ENCODE measurements at regions not wholly inside any gene's neighbourhood (a gene's known extent, or its start where the extent isn't known, plus 50 kb on each side); places are given as distances from the start of the nearest gene placed in this dataset.

DNA sequence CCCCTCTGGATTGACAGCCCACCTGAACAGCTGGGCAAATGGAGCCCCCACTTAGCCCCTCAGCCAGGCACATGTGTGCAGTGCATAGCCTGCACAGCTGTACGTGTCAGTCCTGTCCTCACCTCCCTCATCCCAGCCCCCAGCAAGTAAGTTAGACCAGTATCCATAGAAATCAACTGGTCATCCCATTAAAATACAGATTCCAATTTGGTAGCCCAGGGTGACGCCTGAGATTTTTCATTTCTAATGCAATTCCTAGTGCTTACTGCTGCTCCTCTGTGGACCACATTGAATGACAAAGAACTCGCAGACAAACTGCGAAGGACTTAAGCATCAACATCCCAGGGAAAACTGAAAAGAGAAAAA lies 99.0 kb upstream of the GJB5 start:
- no peak for DNase-seq (ENCODE audit: low read depth)

- DNase-seq (ENCODE audit: low read depth): no peak
Measured at GRCh38 chr1:34656299-34656698, 98.5 kb upstream of the GJB5 start.

GRCh38 chr1:34656731-34657130 lies 98.1 kb upstream of the GJB5 start:
- no peak for DNase-seq (ENCODE audit: low read depth)

DNA sequence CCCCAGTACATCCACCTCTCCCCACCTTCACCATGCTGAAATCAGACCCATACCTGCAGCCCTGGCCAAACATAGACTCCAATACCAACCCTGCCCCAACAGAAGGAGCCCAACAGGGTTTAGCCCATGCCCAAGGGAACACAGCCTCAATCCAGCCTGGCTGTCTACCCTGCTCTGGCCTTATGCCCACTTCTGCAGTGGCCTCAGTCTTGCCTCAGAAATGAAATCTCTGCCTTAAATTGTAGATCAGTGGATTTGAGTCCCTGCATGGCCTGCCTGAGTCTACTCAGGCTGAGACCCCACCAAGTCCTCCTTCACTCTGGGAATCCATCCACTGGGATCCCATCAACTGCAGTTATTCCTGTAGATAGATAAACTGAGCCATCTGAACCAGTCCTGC lies 97.6 kb upstream of the GJB5 start:
- no peak for DNase-seq (ENCODE audit: low read depth)

DNA sequence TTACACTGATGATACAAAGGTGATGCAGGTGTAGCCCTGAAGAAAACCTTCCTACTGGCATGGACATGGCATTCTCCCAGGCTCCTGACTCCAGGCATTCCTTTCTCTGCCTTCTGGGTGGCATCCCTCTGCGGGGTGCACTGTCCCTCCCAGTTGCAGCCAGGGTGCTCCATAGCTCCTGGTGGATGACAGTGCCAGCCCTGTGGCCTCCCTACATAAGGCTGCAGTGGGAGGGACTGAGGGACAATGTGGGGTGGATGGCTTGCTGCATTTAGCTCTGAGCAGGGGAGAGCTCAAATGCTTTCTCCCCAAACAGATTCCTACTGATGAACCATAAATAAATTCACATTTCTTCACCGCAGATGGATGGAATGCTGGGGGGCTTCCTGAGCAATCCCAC lies 97.0 kb upstream of the GJB5 start:
- DNase-seq (ENCODE audit: low read depth): no peak

GRCh38 chr1:34663031-34663430 lies 91.8 kb upstream of the GJB5 start:
- DNase-seq (ENCODE audit: low read depth): no peak

- no peak for DNase-seq (ENCODE audit: low read depth)
Measured at GRCh38 chr1:34668063-34668462, 86.8 kb upstream of the GJB5 start.

DNA sequence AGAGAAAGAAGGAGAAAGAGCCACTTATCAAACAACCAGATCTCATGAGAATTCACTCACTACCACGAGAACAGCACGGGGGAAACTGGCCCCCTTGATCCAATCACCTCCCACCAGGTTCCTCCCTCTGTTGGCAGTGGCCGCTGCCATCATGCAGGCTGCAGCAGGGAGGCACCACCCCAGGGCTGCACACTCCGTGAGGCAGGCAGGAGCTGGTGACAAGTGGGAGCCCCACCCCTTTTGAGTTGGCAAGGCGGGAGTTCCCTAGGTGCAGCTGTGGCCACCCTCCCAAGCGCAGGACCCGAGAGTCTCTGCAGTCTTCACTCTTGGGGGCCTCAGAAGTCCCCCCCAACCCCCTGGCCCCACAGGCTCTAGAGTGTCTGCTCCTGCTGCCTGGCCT lies 83.9 kb upstream of the GJB5 start:
- DNase-seq (ENCODE audit: low read depth): no peak

DNA sequence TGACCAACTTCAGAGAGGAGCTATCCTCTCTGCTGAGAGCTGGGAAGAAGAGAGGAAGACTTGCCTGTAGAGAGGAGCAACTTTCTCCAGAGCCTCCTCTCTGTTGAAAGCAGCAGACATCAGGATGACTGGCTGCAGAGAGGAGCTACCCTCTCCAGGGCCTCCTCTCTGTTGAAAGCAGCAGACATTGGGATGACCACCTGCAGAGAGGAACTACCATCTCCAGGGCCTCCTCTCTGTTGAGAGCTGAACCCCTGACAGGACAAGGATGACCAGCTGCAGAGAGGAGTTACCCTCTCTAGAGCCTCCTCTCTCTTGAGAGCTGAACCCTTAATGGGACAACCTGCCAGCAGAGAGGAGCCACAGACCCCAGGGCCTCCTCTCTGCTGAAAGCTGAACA lies 83.0 kb upstream of the GJB5 start:
- DNase-seq (ENCODE audit: low read depth): no peak

GRCh38 chr1:34681480-34682451 lies 73.1 kb upstream of the GJB5 start:
- no peak for DNase-seq (ENCODE audit: low read depth)

DNA sequence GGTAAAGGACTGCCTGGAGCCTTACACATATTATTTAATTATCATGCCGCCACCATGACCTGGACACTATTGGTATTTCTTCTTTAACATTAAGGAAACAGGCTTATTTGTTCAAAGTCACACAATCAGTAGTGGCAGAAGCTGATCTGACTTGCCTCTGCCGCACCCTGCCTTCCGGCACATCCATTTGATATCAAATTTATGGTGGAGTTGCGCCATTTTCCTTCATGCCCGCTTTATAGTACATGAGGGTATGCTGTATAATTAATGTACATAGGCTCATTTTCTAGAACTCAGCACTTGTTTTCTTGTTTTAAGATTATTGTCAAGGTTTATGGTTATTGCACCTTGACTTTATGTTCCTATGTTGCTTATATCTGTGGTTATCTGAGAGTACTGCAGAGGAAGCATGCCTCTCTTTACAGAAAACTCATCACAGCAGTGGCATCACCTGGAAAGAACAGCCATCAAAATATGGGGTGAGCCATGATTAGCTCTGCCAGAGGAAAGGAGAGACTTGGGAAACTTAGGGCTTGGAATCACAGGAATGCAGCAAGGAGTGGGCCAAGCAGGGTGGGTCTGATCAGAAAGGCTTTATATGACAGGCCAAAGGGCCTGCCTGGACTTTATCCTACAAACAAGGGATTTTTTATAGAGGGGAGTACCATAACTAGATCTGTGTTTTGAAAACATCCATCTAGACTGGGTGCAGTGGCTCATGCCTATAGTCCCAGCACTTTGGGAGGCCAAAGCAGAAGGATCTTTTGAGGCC lies 72.2 kb upstream of the GJB5 start:
- DNase-seq (ENCODE audit: low read depth): no peak

- no peak for DNase-seq (ENCODE audit: low read depth)
Measured at GRCh38 chr1:34683616-34684015, 71.2 kb upstream of the GJB5 start.

DNA sequence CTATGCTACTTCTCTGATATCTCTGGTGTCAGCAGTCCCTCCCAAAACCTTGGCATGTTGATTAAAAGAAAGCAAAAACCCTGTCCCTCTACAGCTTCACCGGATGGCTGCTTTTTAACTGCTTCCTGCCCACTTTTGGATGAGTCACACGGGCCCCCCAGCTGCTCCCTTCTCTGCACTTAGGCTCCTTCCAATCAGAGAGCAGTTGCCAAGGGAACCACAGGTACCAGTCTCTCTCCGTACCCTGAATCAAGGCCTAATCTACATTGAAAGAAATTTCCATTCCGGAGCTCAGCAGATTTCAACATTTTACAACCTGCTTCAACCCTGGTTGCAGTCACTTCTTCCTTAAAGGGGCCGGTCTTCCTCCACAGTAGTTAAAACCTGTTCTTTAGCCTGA lies 70.6 kb upstream of the GJB5 start:
- DNase-seq (ENCODE audit: low read depth): no peak

GRCh38 chr1:34685225-34685624 lies 69.6 kb upstream of the GJB5 start:
- DNase-seq (ENCODE audit: low read depth): no peak

DNA sequence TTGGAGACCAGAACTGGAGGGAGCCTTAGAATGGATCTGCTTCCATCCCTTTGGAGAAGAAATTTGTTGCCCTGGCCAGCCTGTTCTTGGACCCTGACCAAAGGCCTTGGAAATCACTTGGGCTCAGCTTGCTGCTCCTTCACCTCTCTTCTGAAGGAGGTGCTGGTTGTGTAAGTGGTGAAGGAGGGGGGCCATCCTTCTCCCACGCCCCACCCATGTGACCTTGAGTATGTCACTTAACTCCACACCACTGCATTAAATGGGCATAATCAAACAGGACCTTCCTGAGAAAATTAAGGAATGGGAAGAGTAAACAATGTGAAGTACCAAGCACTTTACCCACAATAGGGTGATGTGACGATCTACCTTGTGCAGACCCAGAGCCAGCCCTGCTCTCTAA lies 68.3 kb upstream of the GJB5 start:
- DNase-seq (ENCODE audit: low read depth): no peak

- DNase-seq (ENCODE audit: low read depth): no peak
Measured at GRCh38 chr1:34688006-34688741, 66.7 kb upstream of the GJB5 start.

DNA sequence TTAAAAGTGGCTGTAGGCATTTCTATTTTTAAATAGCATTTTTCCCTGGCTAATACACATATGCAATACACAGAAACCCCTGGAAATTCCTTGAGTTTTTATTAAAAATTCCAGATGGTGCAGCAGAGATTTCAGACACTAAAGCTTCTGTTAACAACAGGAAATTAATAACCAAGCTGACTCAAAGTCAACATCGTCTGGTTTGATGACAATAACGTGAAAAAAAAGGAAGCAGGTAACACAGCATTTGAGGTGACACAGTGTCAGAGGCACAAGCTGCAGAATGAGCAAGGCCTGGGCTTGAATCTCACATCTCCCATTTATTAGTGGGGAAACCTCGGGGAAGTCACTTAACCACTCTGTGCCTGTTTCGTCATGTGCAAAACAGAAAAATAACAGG lies 64.6 kb upstream of the GJB5 start:
- DNase-seq (ENCODE audit: low read depth): no peak

DNA sequence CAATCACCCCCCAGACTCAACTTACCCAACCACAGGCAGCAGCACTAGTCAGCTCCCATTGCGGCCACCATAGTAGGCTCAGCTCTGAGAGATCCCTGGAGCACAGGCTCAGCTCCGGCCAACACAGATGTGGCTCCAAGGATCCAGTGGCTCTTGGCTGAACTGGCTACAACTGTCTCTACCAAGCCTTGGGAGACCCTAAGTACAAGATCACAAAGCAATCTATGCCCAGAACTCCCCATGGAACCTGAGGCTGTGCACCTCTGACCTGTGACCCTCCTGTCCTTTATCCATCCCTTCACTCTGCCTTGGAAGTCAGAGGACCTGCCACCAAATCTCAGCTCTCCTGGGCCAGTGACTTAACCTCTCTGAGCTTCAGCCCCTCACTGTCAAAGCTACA lies 61.8 kb upstream of the GJB5 start:
- DNase-seq (ENCODE audit: low read depth): no peak

DNA sequence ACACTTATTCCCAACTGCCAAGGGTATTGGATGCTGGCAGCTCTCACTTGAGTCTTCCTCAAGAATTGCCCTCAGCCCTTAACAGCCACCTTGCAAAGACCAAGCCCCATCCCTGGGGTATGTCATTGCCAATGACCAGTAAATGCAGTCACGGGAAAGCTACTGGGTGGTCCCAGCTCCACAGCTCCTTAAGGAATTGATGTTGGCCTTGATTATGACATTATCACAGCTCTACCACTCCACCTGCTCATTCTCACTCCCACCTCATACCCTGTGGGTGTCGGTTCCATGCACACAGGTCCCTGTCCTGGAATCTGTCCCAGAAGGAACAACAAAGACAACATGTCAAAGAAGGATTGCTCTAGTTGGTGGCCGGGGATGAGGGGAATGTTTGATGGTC lies 60.5 kb upstream of the GJB5 start:
- DNase-seq (ENCODE audit: low read depth): no peak

DNA sequence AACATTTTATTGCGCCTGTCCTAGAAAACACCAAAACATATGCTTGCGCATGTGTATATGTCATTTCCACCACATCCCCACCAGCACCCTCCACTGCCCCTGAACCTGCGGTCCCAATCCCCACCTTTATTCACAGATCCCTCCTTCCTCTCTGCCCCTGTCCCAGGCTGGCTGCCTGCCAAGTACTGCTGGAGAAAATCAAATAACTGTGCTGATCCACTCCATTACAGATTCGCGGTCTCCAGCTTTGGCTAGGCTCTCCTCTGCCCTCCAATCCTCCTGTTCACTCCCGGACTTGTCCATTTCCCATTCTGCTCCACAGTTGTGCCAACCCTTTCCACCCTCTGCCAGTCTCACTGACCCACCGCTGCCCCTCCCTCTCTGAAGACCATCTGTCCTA lies 59.3 kb upstream of the GJB5 start:
- no peak for DNase-seq (ENCODE audit: low read depth)

- DNase-seq (ENCODE audit: low read depth): no peak
Measured at GRCh38 chr1:34696230-34696629, 58.6 kb upstream of the GJB5 start.

DNA sequence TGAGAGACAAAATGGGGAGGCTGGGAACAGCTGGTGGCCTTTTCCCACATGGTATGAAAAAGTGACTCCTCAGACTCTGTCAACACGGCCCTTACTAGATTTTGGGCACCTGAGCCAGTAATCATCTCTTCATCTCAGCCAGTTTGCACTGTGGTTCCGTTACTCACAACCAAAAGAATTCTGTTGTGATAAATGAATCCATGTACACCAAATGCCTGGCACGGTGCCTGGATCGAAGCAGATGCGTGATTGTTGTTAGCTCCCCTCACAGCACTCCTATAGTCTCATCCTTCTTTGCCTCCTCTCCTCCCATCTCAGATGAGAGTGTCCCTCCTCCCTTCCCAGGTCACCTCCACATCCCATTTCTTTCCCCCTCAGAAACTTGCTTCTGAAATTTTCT lies 57.9 kb upstream of the GJB5 start:
- no peak for DNase-seq (ENCODE audit: low read depth)

- no peak for DNase-seq (ENCODE audit: low read depth)
Measured at GRCh38 chr1:34697818-34698217, 57.0 kb upstream of the GJB5 start.

Measured in HS-27A (cell line).